Esophagus squamous epithelium (tissue), 4 donors: ENCODE measurements at regions not wholly inside any gene's neighbourhood (a gene's known extent, or its start where the extent isn't known, plus 50 kb on each side); places are given as distances from the start of the nearest gene placed in this dataset.

ENCODE experiments used
- CTCF ChIP-seq, 6 experiments: fragments of 450-650 bp in 4 of 6; fragments of 200-600 bp in 2 of 6; sonication (generic) in 2 of 6; IDR thresholded peaks; one replicate each; pipeline ENCODE4 v1.5.1; 2016 to 2019; ENCODE audit warnings: antibody characterized with exemption in 6 of 6, mild to moderate bottlenecking in 4 of 6, moderate library complexity in 4 of 6
- POLR2A ChIP-seq, 4 donors: fragments of 450-650 bp; IDR thresholded peaks; one replicate each; pipeline ENCODE4 v1.6.1; 2017; ENCODE audit warnings: antibody characterized with exemption in 4 of 4, mild to moderate bottlenecking in 4 of 4, moderate library complexity in 3 of 4

GRCh38 chr3:70861234-70861633 is 548.8 kb upstream of the MDFIC2 start:
- TF ChIP-seq CTCF (IDR thresholded peaks at IDR 0.05): no peak
- no peak for TF ChIP-seq POLR2A (IDR thresholded peaks at IDR 0.05)
